Astrocyte (in vitro differentiated cells and primary cell): ENCODE measurements at regions not wholly inside any gene's neighbourhood (a gene's known extent, or its start where the extent isn't known, plus 50 kb on each side); places are given as distances from the start of the nearest gene placed in this dataset.

Source experiments
- CTCF ChIP-seq: IDR thresholded peaks from 2 replicates; pipeline ENCODE4 v1.5.1; 2011; ENCODE audit warnings: low read depth, mild to moderate bottlenecking, inconsistent platforms, low read length, moderate library complexity; ENCODE audit not compliant: insufficient read depth
- EZH2 ChIP-seq: IDR thresholded peaks from 2 replicates; pipeline ENCODE4 v1.6.1; 2012; ENCODE audit warnings: mild to moderate bottlenecking, low read length, inconsistent platforms; ENCODE audit not compliant: insufficient read depth

GRCh38 chr4:169915545-169915944 lies 110.7 kb downstream of the MFAP3L start:
- TF ChIP-seq CTCF (no peak), EZH2 (no peak)
